ENCODE measurements at regions not wholly inside any gene's neighbourhood (a gene's known extent, or its start where the extent isn't known, plus 50 kb on each side); places are given as distances from the start of the nearest gene placed in this dataset.
"Not testable (repeated sequence)": the region's sequence is repeated elsewhere in the genome, so short reads cannot be mapped to it uniquely, and the experiment has no call there.

DNA sequence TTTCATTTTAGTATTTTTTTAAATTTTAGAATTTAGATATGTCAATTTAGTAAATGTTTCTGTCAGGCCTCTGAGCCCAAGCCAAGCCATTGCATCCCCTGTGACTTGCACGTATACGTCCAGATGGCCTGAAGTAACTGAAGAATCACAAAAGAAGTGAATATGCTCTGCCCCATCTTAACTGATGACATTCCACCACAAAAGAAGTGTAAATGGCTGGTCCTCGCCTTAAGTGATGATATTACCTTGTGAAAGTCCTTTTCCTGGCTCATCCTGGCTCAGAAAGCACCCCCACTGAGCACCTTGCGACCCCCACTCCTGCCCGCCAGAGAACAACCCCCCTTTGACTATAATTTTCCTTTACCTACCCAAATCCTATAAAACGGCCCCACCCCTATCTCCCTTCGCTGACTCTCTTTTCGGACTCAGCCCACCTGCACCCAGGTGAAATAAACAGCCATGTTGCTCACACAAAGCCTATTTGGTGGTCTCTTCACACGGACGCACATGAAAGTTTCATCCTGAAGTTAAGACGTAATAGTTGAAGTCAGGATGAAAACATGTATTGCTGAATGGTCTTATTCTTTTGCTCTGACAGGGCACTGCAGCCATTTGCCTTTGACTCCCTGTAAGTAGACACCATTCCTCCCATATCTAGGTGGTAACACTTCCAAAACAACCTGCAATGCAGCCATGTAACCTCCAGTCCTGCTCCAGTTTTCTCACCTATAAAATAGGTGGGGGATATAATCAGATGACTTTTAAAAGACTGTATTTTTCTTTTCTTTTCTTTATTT is 295.3 kb downstream of the HIVEP2 start:
- H3K4me1 ChIP-seq (ENCODE audit: control insufficient read depth in 2 of 2, insufficient read depth in 2 of 2, low read length in 2 of 2); H3K27me3 ChIP-seq (ENCODE audit: control insufficient read depth in 2 of 2, insufficient read depth in 2 of 2, low read length in 2 of 2); H3K4me3 ChIP-seq (ENCODE audit: low read length in 2 of 2); H3K27ac ChIP-seq (ENCODE audit: low read depth in 2 of 2, low read length in 2 of 2); H3K9ac ChIP-seq (ENCODE audit: low read depth in 1 of 2, low read length in 2 of 2); H3K36me3 ChIP-seq (ENCODE audit: control insufficient read depth in 2 of 2, insufficient read depth in 2 of 2, low read length in 2 of 2); H3K9me3 ChIP-seq (ENCODE audit: control insufficient read depth in 2 of 2, low read length in 2 of 2): not testable (repeated sequence)

DNA sequence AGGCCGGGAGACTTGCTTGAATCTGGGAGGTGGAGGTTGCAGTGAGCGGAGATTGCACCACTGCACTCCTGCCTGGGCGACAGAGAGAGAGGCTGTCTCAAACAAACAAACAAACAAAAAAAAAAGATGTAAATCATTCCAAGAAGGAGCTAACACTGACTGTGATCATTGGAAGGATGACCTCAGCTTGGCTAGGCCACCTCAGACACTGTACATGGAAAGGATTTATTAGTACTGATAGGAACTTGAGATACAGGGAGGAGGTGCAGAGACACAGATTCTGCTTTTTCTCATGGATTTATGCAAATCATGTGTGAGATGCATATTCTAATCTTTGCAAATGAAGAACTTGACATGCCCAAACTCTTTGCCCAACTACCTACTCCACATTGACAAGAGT is 293.6 kb downstream of the HIVEP2 start:
- no peak overlapping the region for H3K9ac ChIP-seq (ENCODE audit: low read depth in 1 of 2, low read length in 2 of 2)
- H3K27me3 ChIP-seq (ENCODE audit: control insufficient read depth in 2 of 2, insufficient read depth in 2 of 2, low read length in 2 of 2) = no peaks in the 10 kb centered on the region
- no peaks in the 10 kb centered on the region for H3K4me1 ChIP-seq (ENCODE audit: control insufficient read depth in 2 of 2, insufficient read depth in 2 of 2, low read length in 2 of 2)
- no peaks in the 10 kb centered on the region for H3K9me3 ChIP-seq (ENCODE audit: control insufficient read depth in 2 of 2, low read length in 2 of 2)
- H3K36me3 ChIP-seq (ENCODE audit: control insufficient read depth in 2 of 2, insufficient read depth in 2 of 2, low read length in 2 of 2) = no peaks in the 10 kb centered on the region
- no peak overlapping the region for H3K4me3 ChIP-seq (ENCODE audit: low read length in 2 of 2)
- H3K27ac ChIP-seq (ENCODE audit: low read depth in 2 of 2, low read length in 2 of 2) = no peak overlapping the region

DNA sequence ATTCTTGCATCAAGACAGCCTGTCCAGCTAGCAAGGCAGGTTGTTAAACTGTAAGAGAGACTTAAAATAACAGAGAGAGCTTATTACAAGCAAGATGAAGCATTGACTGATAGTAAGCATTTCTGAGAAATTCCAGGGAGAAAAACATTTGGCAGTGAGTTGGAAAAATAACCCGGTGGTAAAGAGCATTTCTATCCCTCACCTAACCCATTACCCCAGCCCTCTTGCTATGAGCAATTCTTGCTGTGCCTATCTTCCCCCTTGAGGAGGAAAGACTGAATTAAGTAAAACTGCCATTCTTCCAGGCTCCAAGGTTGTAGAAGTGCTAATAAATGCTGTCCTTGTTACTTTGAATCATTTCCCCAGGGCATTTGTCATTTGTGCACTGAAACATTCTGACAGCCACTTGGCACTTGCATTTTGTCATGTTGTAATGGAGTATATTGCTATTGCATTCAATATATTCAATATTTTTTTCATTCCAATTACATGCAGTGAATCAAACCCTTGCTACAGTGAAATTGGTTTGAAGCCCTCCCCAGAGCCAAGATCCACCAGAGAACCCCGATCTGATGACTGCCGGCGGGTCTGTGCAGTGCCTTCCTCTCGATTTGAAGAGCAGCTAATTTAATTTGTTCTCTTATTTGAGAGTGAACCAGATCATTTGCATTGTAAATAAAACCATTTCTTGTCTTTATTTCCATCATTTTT is 291.1 kb downstream of the HIVEP2 start:
- H3K9ac ChIP-seq (ENCODE audit: low read depth in 1 of 2, low read length in 2 of 2) = no peak overlapping the region
- no peaks in the 10 kb centered on the region for H3K36me3 ChIP-seq (ENCODE audit: control insufficient read depth in 2 of 2, insufficient read depth in 2 of 2, low read length in 2 of 2)
- H3K9me3 ChIP-seq (ENCODE audit: control insufficient read depth in 2 of 2, low read length in 2 of 2) = no peaks in the 10 kb centered on the region
- H3K4me3 ChIP-seq (ENCODE audit: low read length in 2 of 2) = no peak overlapping the region
- no peaks in the 10 kb centered on the region for H3K27me3 ChIP-seq (ENCODE audit: control insufficient read depth in 2 of 2, insufficient read depth in 2 of 2, low read length in 2 of 2)
- H3K27ac ChIP-seq (ENCODE audit: low read depth in 2 of 2, low read length in 2 of 2) = no peak overlapping the region
- no peaks in the 10 kb centered on the region for H3K4me1 ChIP-seq (ENCODE audit: control insufficient read depth in 2 of 2, insufficient read depth in 2 of 2, low read length in 2 of 2)

DNA sequence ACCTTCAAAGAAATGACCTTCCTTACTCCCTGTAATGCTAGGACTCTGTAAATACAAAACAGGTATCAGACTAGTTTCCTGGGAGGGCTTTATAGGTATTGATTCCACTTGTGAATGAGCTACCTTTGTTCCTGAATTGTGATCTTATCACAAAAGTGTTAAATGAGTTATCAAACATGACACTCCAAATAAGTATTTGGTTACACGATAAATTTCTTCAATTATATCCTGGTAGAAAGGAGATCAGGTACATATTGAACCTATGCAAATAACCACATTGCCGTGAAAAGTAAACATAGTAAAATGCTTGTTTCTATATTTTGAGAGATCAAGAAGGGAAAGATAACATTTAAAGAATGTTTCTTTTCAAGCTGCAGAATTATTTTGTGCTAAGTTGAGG is 285.3 kb downstream of the HIVEP2 start:
- Histone ChIP-seq H3K27ac (ENCODE audit: low read depth in 2 of 2, low read length in 2 of 2) (no peak overlapping the region), H3K27me3 (ENCODE audit: control insufficient read depth in 2 of 2, insufficient read depth in 2 of 2, low read length in 2 of 2) (no peaks in the 10 kb centered on the region), H3K9me3 (ENCODE audit: control insufficient read depth in 2 of 2, low read length in 2 of 2) (peaks cover 0 to 4% of the 10 kb centered on the region in 2 donors), H3K9ac (ENCODE audit: low read depth in 1 of 2, low read length in 2 of 2) (no peak overlapping the region), H3K36me3 (ENCODE audit: control insufficient read depth in 2 of 2, insufficient read depth in 2 of 2, low read length in 2 of 2) (no peaks in the 10 kb centered on the region), H3K4me3 (ENCODE audit: low read length in 2 of 2) (no peak overlapping the region), H3K4me1 (ENCODE audit: control insufficient read depth in 2 of 2, insufficient read depth in 2 of 2, low read length in 2 of 2) (no peaks in the 10 kb centered on the region)

DNA sequence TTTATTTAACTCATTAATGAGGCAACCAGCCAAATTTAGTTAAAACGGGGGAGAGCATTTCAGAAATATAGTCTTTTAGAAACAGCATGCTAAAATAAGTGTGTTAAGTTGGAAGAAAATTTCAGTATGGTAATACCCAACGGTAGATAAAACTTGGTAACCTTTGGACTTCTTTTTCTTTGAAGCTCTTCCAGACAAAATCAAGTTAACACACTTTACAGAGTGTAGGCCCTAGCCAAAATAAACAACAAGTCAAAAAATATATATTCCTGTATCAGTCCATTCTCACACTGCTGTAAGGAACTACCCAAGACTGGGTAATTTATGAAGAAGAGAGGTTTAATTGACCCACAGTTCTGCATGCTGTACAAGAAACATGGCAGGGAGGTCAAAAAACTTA is 279.6 kb downstream of the HIVEP2 start:
- Histone ChIP-seq H3K9ac (ENCODE audit: low read depth in 1 of 2, low read length in 2 of 2) (no peak overlapping the region), H3K27ac (ENCODE audit: low read depth in 2 of 2, low read length in 2 of 2) (no peak overlapping the region), H3K36me3 (ENCODE audit: control insufficient read depth in 2 of 2, insufficient read depth in 2 of 2, low read length in 2 of 2) (no peaks in the 10 kb centered on the region), H3K27me3 (ENCODE audit: control insufficient read depth in 2 of 2, insufficient read depth in 2 of 2, low read length in 2 of 2) (no peaks in the 10 kb centered on the region), H3K4me3 (ENCODE audit: low read length in 2 of 2) (no peak overlapping the region), H3K9me3 (ENCODE audit: control insufficient read depth in 2 of 2, low read length in 2 of 2) (peaks cover 0 to 4% of the 10 kb centered on the region in 2 donors), H3K4me1 (ENCODE audit: control insufficient read depth in 2 of 2, insufficient read depth in 2 of 2, low read length in 2 of 2) (no peaks in the 10 kb centered on the region)

DNA sequence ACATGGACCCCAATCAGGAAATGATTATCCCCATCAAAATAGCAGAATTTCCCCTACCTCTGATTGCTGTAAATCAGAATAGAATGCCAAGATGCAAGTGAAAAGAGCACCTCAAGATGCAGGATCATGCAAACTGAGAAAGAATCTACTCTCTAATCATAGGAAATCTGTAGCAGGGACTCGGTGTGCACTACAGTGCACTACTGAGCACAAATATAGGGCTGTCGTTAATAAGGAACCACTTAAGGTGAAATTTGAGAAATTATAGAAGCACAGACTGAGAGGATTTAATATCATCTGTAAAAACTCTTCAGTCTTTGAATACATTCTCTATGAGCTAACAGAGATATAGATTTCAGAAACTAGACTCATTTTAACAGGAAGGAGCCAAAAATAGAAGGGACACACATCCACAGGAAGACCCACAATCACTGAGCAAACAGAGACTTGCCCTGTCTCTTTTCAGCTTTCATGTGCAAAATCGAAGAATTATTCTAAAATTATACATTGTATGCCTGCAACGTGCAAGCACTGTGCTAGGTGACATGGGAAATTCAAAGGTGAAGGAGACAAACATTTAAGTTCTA is 278.3 kb downstream of the HIVEP2 start:
- Histone ChIP-seq H3K27ac (ENCODE audit: low read depth in 2 of 2, low read length in 2 of 2) (no peak overlapping the region), H3K27me3 (ENCODE audit: control insufficient read depth in 2 of 2, insufficient read depth in 2 of 2, low read length in 2 of 2) (no peaks in the 10 kb centered on the region), H3K36me3 (ENCODE audit: control insufficient read depth in 2 of 2, insufficient read depth in 2 of 2, low read length in 2 of 2) (no peaks in the 10 kb centered on the region), H3K4me3 (ENCODE audit: low read length in 2 of 2) (no peak overlapping the region), H3K9me3 (ENCODE audit: control insufficient read depth in 2 of 2, low read length in 2 of 2) (peaks cover 0 to 4% of the 10 kb centered on the region in 2 donors), H3K9ac (ENCODE audit: low read depth in 1 of 2, low read length in 2 of 2) (no peak overlapping the region), H3K4me1 (ENCODE audit: control insufficient read depth in 2 of 2, insufficient read depth in 2 of 2, low read length in 2 of 2) (no peaks in the 10 kb centered on the region)

DNA sequence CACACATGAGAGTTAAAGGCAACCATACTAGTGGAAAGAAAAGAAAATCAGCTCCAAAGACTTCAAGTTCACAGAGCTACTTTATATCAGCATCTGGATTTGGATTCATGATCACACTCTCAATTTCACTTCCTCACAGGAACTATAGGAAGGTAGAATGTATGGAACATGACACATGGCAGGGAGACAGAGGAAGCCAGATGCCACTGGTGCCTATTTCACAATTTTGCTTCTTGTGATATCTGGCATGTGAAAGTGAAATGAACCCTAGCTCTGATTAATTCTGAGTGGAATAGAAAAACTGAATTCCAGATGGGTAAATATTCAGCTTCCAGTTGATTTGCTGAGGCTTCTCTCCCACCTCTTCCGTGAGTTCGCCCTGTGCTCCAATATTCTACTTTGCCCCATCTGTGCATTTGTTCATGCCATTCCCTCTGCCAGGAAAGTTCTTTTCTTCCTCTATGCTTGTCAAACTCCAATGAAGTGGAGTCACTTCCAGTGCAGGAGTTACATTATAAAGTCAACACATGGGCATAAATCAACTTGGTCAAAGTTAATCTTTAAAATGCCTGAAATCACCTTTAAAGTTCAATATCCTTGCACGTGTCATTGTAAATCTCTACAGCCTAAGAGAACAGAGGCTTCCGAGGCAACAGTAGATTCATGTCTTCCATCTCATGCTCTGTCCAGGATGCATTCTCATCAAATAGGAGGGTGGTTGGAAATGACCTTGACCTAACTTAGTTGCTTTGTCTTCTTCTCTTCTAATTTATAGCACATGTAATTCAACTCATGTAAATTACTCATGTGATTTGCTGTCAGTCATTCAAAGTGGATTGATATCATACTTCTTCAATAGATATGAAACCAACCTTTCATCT is 275.3 kb downstream of the HIVEP2 start:
- H3K9me3 ChIP-seq (ENCODE audit: control insufficient read depth in 2 of 2, low read length in 2 of 2) = no peaks in the 10 kb centered on the region
- H3K27me3 ChIP-seq (ENCODE audit: control insufficient read depth in 2 of 2, insufficient read depth in 2 of 2, low read length in 2 of 2) = no peaks in the 10 kb centered on the region
- H3K9ac ChIP-seq (ENCODE audit: low read depth in 1 of 2, low read length in 2 of 2) = no peak overlapping the region
- H3K27ac ChIP-seq (ENCODE audit: low read depth in 2 of 2, low read length in 2 of 2) = no peak overlapping the region
- no peak overlapping the region for H3K4me3 ChIP-seq (ENCODE audit: low read length in 2 of 2)
- H3K4me1 ChIP-seq (ENCODE audit: control insufficient read depth in 2 of 2, insufficient read depth in 2 of 2, low read length in 2 of 2) = no peaks in the 10 kb centered on the region
- H3K36me3 ChIP-seq (ENCODE audit: control insufficient read depth in 2 of 2, insufficient read depth in 2 of 2, low read length in 2 of 2) = no peaks in the 10 kb centered on the region

DNA sequence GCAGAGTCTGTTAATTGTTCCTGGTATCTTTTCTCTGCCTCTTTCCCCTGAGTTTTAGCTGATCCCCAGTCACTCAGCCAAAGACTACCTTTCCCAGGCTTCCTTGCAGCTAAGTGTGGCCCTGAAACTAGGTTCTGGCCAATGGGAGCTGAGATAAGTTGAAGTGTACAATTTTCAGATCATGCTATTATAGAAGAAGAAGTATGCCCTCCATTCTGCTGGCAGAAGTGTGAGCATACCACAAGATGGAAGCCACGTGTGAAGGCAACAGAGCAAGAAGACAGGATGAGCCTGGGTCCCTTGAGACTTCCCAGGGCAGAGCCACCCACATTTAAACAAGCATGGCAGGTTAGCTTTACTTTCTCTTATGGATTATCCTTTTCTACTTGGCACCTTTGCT is 273.2 kb downstream of the HIVEP2 start:
- H3K27ac ChIP-seq (ENCODE audit: low read depth in 2 of 2, low read length in 2 of 2) = no peak overlapping the region

DNA sequence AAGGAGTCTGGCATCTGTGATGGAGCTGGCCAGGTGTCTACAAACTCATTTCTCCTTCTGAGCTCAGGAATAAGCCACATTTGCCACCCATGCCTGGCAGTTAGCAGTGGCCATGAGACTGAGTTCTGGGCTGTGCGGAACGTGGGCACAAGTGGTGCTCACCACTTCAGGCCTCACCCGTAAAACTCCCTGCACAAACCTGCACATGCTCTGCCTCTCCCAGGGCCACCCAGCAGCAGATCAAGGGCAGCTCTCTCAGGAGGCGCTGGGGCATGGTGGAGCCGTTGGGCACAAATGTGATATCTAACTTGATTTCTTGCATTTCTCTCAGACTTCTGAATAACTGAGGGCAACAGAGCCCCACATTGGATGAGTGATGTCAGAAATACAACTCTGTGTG is 269.5 kb downstream of the HIVEP2 start:
- Histone ChIP-seq H3K9ac (ENCODE audit: low read depth in 1 of 2, low read length in 2 of 2) (no peak overlapping the region), H3K4me3 (ENCODE audit: low read length in 2 of 2) (no peak overlapping the region), H3K27ac (ENCODE audit: low read depth in 2 of 2, low read length in 2 of 2) (no peak overlapping the region), H3K4me1 (ENCODE audit: control insufficient read depth in 2 of 2, insufficient read depth in 2 of 2, low read length in 2 of 2) (no peaks in the 10 kb centered on the region), H3K36me3 (ENCODE audit: control insufficient read depth in 2 of 2, insufficient read depth in 2 of 2, low read length in 2 of 2) (no peaks in the 10 kb centered on the region), H3K27me3 (ENCODE audit: control insufficient read depth in 2 of 2, insufficient read depth in 2 of 2, low read length in 2 of 2) (no peaks in the 10 kb centered on the region), H3K9me3 (ENCODE audit: control insufficient read depth in 2 of 2, low read length in 2 of 2) (no peaks in the 10 kb centered on the region)

More for the DNA sequence above, 273.2 kb downstream of the HIVEP2 start:
- Histone ChIP-seq H3K4me1 (ENCODE audit: control insufficient read depth in 2 of 2, insufficient read depth in 2 of 2, low read length in 2 of 2) (no peaks in the 10 kb centered on the region), H3K9ac (ENCODE audit: low read depth in 1 of 2, low read length in 2 of 2) (no peak overlapping the region), H3K36me3 (ENCODE audit: control insufficient read depth in 2 of 2, insufficient read depth in 2 of 2, low read length in 2 of 2) (no peaks in the 10 kb centered on the region), H3K9me3 (ENCODE audit: control insufficient read depth in 2 of 2, low read length in 2 of 2) (no peaks in the 10 kb centered on the region), H3K27me3 (ENCODE audit: control insufficient read depth in 2 of 2, insufficient read depth in 2 of 2, low read length in 2 of 2) (no peaks in the 10 kb centered on the region), H3K4me3 (ENCODE audit: low read length in 2 of 2) (no peak overlapping the region)

Data from mucosa of rectum (tissue), 2 donors.